Left ventricle myocardium superior (tissue), 1 donor: ENCODE measurements at regions not wholly inside any gene's neighbourhood (a gene's known extent, or its start where the extent isn't known, plus 50 kb on each side); places are given as distances from the start of the nearest gene placed in this dataset.

ENCODE experiments used
- ATAC-seq: fragments of 200-7000 bp; cut with Tn5 transposase; one replicate; pipeline ENCODE4 v1.9.1; 2020; ENCODE audit warnings: mild to moderate bottlenecking, moderate library complexity
- DNase-seq: peaks from one replicate; pipeline ENCODE4 v3.0.0-alpha.2; 2020
- intact Hi-C: fragments of 100-400 bp; cut with micrococcal nuclease; formaldehyde crosslinking; loops from one replicate; pipeline ENCODE4 v1.11.0; 2022
- donor health status: DM: no; HTN: yes; CAD: no; lungs with severe emphysema.

GRCh38 chr5:101948615-101949014, 347.5 kb downstream of the SLCO4C1 start:
- ATAC-seq (no peak), DNase-seq (no peak)
- intact Hi-C loops = no loop called here

DNA sequence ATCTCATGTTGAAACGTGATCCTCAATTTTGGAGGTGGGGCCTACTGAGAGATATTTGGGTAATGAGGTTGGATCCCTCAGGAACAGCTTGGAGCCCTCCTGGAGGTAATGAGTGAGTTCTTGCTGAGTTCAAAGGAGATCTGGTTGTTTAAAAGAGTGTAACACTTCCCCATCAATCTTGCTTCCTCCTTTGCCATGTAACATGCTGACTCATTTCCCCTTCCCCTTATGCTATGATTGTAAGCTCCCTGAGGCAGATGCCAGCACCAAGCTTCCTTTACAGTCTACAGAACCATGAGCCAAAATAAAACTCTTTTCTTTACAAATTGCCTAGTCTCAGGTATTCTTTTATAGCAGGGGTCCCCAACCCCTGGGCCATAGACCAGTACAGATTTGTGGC, 352.3 kb downstream of the SLCO4C1 start:
- no peak for ATAC-seq
- DNase-seq = no peak
- intact Hi-C loops = no loop called here

DNA sequence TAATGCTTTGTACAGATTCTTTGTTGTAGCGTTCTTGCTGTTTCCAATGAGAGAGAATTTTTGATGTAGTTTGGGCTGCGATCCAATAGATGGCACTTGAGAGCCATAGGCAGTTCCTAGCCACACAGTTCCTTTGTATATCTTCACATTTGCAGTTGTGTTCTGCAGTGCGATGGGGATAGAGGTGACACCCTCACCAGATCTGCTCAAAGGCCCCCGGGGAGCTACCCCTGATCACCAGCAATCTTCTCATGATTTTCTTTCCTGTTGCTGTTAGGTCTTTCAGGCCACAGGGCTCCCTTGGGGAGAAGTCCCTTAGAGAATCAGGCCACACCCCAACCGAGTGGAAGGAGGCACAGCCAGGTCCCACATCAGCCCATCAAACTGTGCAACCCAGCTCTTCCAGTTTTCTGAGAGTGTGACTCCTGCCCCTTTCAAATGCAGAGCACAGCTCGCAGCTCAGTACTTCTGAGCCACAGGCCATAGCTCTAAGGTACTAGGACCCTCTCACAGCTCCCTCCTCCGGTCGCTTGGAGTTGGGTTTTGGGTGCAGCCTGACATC, 353.7 kb downstream of the SLCO4C1 start:
- DNase-seq (no peak), ATAC-seq (no peak)
- intact Hi-C loops = no loop called here

DNA sequence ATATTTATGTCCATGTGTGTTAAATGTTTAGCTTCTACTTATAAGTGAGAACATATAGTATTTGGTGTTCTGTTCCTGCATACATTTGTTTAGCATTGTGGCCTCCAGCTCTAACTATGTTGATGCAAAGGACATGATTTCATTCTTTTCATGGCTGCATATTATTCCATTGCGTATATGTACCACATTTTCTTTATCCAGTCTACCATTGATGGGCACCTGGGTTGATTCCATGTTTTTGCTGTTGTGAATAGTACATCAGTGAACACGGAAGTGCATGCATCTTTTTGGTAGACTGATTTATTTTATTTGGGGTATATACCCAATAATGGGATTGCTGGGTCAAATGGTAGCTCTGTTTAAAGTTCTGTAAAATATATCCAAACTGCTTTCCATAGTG, 359.0 kb downstream of the SLCO4C1 start:
- no peak for DNase-seq
- no peak for ATAC-seq
- intact Hi-C loops = no loop called here

GRCh38 chr5:101935086-101935485, 361.0 kb downstream of the SLCO4C1 start:
- intact Hi-C loops = no loop called here
- no peak for ATAC-seq
- DNase-seq = no peak

- intact Hi-C loops = no loop called here
- no peak for DNase-seq
Observed at GRCh38 chr5:101932599-101932998, 363.5 kb downstream of the SLCO4C1 start.

DNA sequence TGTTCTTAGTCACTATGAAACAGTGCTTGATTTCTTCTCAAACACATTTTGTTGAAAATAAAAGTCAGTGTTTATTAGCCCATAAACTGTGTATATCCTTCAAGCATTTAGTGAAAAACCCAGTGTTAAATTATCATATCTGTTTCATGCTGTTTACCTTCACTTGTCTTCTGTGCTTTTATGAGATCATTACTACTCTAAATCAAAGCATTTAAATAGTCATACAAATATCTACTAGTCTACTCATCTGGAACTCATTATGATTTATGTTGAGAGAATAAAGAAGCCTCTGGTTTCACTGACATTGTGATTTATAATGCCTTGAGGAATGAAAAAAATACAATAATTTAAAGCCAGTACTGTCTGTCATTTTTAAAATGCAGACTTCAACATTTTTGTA, 366.5 kb downstream of the SLCO4C1 start:
- ATAC-seq (no peak), DNase-seq (no peak)
- intact Hi-C loops = no loop called here

More at GRCh38 chr5:101932599-101932998, 363.5 kb downstream of the SLCO4C1 start:
- ATAC-seq = no peak

DNA sequence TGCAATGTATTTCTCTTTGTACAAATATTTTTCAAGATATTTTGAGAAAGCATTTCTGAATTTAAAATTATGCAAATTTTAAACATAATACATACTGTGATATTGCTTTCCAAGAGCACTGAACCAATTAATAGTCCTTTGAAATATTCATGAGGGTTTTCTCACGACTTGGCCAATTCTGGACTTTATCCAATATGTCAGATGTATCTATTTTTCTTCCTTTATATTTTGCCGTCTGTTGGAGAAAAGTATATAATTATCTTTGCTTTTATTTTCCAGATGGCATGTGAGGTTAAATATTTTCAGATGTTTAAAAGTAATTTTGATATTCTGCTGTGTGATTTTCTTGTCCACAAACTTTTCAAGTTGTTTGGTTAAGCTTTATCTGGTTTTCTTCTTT, 378.9 kb downstream of the SLCO4C1 start:
- no peak for ATAC-seq
- intact Hi-C loops = no loop called here
- DNase-seq = no peak

- ATAC-seq = no peak
- intact Hi-C loops = no loop called here
- no peak for DNase-seq
Observed at GRCh38 chr5:101915554-101915953, 380.5 kb downstream of the SLCO4C1 start.

DNA sequence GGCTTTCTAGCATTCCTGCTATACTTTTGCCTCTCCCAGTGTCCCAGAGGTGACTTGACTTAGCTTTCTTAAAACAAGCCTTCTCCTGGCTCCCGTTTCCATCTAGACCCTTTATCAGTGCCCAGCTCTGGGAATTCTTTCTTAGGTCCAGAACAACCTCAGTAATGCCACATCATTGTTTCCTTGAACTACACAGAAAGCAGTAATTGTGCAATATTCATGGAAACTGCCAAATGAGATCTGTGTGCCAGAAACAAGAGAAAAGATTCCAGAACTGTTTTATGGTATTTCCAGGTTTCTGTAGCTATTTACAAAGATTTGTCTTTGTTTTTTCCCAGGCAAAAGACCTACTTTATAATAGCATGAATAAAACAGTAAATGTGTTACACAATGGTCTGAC, 391.3 kb downstream of the SLCO4C1 start:
- intact Hi-C loops = no loop called here
- DNase-seq (no peak), ATAC-seq (no peak)

DNA sequence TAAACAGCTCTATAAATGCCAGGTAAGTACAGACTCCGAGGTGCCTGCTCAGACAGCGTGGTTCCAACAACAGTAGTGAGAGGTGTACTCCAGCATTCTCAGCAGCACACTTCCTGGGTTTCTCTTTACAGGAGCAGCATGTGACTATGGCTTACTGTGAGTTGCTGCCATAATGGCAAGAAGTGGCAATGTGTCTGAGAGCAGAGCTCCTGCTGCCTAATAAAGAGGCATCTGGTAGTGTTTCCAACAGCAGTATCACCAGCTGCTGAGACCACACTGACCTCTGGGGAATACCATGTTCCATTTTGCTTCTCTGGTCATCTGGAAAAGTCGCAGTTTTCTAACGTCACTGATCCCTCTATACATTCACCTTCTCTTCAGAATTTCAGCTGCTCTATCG, 398.2 kb downstream of the SLCO4C1 start:
- intact Hi-C loops = no loop called here
- ATAC-seq = no peak
- DNase-seq = no peak

GRCh38 chr5:101894985-101895384, 401.1 kb downstream of the SLCO4C1 start:
- no peak for DNase-seq
- intact Hi-C loops = no loop called here
- ATAC-seq = no peak

GRCh38 chr5:101878190-101878589, 417.9 kb downstream of the SLCO4C1 start:
- intact Hi-C loops = no loop called here
- ATAC-seq (no peak), DNase-seq (no peak)

DNA sequence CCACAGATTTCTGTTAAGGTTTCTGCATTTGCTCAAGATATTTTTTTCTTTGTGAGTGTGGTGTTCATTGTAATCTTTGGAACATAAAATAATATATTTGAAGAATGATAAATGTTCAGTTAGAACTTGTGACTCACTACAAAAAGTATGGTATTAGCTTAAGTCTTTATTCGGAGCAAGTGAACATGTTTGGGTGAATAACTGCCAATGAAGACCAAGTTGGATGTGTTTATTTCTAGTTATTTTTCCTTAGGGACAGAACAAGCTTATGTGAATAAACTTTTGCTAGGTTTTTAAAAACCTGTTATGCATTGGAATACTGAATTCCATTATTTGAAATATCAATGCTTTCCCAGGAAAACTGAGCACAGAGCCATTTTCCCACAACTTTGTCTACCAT, 418.6 kb downstream of the SLCO4C1 start:
- intact Hi-C loops = no loop called here
- DNase-seq (no peak), ATAC-seq (no peak)

- ATAC-seq (no peak), DNase-seq (no peak)
- intact Hi-C loops = no loop called here
Observed at GRCh38 chr5:101866473-101866872, 429.6 kb downstream of the SLCO4C1 start.

GRCh38 chr5:101860563-101860962, 435.5 kb downstream of the SLCO4C1 start:
- ATAC-seq (no peak), DNase-seq (no peak)
- intact Hi-C loops = no loop called here

DNA sequence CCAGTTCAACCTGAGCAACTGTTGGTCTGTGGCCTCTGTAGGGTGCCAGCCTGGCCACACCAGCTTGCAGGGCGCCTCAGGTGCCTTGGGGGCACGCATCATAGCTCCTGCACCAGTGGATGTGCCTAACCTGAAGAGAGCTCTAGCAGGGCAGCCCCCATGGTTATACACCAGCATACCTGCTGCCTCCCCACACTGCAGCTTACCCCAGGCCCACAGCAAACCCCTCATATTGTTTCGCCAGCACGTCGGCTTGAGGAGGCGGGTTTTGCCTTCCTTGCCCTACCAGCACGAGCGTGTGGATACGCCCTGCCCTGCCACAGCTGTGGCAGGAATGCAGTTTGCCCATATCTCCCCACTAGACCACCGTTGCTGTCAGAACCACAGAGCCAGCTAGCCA, 435.9 kb downstream of the SLCO4C1 start:
- ATAC-seq (no peak), DNase-seq (no peak)
- intact Hi-C loops = no loop called here

DNA sequence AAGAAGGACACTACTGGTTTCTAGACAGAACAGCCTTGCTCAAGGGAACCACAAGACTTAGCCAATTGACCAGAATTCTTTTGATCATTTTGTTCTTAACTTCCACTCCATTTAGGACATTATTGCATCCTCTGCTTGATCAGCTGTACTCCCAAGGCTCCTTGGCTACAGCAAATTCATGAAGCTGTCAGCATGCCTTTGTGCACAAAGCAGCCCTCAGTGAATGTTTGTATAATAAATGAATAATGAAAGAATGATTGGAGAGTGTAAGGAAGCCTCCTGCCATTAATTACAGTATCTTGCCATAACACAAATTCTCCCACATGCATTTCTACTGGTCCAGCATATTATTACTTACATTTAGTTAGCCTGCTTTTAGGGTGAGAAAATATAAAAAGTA, 449.6 kb downstream of the SLCO4C1 start:
- ATAC-seq = no peak

GRCh38 chr5:101843055-101843454, 453.0 kb downstream of the SLCO4C1 start:
- no peak for ATAC-seq
- intact Hi-C loops = no loop called here
- DNase-seq = no peak

More for the DNA sequence above, 449.6 kb downstream of the SLCO4C1 start:
- intact Hi-C loops = no loop called here
- DNase-seq = no peak

DNA sequence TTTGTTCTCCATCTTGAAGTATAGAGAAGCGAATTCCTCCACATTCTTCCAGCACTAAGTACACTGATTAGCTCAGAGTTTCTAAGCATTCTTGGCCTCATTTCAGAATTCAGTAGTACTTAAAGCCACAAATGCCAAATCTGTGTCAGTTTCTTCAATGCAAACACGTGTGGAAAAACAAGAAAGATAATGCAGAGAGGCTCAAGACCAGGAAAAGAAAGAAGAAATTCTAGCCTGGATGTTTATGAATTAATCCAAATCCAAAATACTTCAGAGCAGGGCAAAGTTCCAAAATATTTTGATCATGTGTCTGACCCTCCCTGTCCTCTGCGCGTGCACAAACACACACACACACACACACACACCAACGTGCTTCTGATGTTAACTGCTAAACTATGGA, 457.6 kb downstream of the SLCO4C1 start:
- no peak for ATAC-seq
- intact Hi-C loops = no loop called here
- DNase-seq = no peak

- intact Hi-C loops = no loop called here
- ATAC-seq = no peak
- DNase-seq = no peak
Observed at GRCh38 chr5:101829255-101829654, 466.8 kb downstream of the SLCO4C1 start.

- intact Hi-C loops = no loop called here
- DNase-seq (no peak), ATAC-seq (no peak)
Observed at GRCh38 chr5:101811466-101811865, 484.6 kb downstream of the SLCO4C1 start.
